GM23248 (cell line): ENCODE measurements at regions not wholly inside any gene's neighbourhood (a gene's known extent, or its start where the extent isn't known, plus 50 kb on each side); places are given as distances from the start of the nearest gene placed in this dataset.

Experiments used
- EZH2 ChIP-seq: fragments of 200-600 bp; sonication (generic); IDR thresholded peaks from 2 replicates; pipeline ENCODE4 v1.6.1; 2018; ENCODE audit warnings: antibody characterized with exemption, mild to moderate bottlenecking; ENCODE audit not compliant: insufficient read depth, poor library complexity, severe bottlenecking
- EZH2phosphoT487 ChIP-seq: fragments of 200-600 bp; sonication (generic); IDR thresholded peaks from 2 replicates; pipeline ENCODE4 v1.6.1; 2018; ENCODE audit warnings: antibody characterized with exemption, moderate library complexity, mild to moderate bottlenecking, low read depth; ENCODE audit not compliant: insufficient read depth

DNA sequence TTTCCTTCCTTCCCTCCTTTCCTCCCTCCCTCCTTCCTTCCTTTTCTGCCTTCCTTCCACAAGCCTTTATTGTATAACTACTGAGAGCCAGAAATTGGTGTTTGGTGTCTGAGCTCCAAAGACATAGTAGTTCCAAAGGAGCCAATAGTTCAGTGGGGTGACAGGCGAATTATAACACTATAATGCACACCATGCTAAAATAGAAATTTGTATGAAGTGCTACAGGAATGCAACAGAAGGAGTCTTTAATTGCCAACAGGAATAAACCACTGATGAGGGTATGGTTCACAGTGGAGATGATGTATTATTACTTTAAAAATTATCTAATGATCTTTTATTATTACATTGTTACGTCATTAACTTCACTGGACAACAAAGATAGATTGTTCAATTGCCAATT is 158.8 kb upstream of the SP8 start:
- TF ChIP-seq EZH2phosphoT487 (no peak), EZH2 (no peak)
